CD4-positive, alpha-beta T cell treated with Interleukin-17A for 4 hours (primary cell): ENCODE measurements at regions not wholly inside any gene's neighbourhood (a gene's known extent, or its start where the extent isn't known, plus 50 kb on each side); places are given as distances from the start of the nearest gene placed in this dataset.

ENCODE experiments used
- DNase-seq: peaks from one replicate; pipeline ENCODE4 v3.0.0-alpha.2; 2020; ENCODE audit warnings: mixed read lengths

DNA sequence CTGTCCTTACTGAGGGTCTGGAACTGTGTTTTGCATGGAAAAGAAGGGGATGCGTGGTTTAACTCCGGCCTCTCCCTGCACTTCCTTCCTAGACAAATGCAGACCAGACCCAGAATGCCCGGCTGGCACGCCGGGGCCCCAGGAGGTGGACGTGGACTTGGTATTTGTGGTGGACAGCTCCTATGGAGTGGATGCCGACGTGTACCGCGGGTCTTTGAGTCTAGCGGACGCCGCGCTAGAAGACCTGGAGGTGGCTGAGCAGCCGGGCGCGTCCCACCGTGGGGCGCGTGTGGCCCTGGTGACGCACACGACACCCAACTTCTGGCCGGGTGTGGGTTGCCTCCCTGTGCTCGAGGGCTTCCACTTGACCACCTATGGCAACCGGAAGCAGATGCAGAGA lies 81.8 kb upstream of the COL6A5 start:
- DNase-seq, result no peak

DNA sequence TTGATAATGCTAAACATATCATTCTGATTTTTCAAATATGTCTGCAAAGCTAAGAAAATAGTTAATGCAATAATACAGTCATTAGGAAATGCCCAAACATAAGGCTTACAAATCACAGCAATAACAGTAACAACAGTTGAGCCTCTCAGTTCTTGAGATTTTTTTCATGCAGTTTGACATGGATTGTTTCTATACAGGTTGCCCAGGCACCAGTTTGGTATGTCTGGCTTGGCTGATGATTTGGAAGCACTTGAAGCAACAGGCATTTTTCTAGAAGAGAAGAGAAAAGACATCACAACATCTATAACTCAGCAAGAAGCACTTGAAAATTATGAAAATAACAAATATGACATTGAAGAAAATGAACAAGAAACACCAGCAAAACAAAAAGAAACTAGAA lies 78.7 kb upstream of the COL6A5 start:
- DNase-seq, result no peak

DNA sequence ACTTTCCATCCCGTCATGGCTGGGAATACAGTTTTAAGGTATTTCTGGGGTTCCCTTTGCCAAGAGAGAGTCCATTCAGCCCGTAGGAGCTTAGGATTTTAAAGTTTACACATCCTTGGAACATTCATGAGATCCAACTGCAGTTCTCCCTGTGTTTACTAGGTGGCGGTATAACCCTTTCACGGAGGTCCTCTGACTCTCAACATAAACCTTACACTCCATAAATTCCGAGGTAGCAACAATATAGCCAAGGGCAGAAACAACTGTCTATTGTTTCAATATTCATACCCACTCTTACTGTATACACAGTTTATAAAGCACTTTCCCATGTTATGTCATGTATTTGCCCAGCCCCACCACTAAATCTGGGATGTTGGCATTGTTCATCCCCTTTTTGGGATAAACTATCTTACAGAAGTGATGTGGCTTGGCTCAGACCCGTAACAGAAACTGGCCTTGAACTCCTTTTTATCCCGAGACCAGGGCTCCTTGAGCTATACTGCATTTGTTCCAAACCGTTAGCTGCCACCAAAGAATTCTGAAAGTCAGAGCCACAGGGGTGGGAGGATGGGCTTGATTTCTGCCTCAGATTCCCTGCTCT lies 69.2 kb upstream of the COL6A5 start:
- DNase-seq, result no peak

DNA sequence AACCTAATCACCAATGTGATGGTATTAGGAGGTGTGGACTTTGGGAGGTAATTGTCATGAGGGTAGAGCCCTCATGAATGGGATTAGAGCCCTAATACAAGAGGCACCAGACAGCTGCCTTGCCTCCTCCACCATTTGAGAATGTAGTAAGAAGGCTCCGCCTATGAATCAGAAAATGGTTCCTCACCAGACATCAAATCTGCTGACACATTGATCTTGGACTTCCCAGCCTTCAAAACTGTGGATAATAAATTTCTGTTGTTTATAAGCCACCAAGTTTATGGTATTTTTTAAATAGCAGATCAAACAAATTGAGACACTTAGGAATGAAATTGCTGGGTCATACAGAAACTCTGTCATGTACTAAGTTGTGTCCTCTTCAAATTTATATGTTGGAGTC lies 56.8 kb upstream of the COL6A5 start:
- no peak for DNase-seq

DNA sequence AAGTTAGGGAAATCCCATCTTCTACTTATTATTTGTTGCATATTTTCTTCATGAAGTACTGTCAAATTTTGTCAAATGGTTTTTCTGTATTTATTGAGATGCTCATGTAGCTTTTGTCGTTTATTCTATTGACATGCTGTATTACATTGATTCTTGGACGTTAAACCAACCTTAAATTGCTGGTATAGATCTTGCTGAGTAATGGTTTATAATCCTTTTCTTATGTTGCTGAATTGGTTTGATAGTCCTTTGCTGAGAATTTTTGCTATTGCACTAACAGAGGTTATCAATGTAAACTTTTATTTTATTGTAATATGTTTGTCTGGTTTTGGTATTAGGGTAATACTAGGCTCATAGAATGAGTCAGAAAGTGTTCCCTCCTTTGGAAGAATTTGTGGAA lies 54.3 kb upstream of the COL6A5 start:
- no peak for DNase-seq

DNA sequence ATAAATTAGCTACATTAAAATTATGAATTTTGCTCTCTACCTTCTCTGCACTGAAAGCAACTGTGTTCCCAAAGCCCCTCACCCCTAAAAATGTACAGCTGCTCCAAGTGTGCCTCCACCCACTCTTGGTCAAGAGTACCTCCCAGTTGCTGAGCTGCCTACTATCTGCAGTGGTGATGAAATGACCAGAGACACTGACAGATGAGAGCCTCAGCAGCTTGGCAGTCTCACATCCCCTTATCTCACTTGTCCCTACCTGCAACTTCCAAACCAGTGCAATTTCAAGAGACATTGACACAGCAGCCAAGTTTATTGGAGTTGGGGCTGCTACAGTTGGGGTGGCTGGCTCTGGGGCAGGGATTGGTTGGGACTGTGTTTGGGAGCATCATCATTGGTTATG lies 52.2 kb upstream of the COL6A5 start:
- DNase-seq, result no peak
